Smooth muscle cell (in vitro differentiated cells): ENCODE measurements at regions not wholly inside any gene's neighbourhood (a gene's known extent, or its start where the extent isn't known, plus 50 kb on each side); places are given as distances from the start of the nearest gene placed in this dataset.

Experiments used
- DNase-seq: peaks from one replicate; lab custom pipeline; 2025; ENCODE audit not compliant: unreplicated experiment; lab: John Stamatoyannopoulos, UW
- H2AFZ ChIP-seq: fragments of 200-600 bp; sonication (generic); 2 replicates; pipeline ENCODE4 v1.6.0; 2016; ENCODE audit warnings: antibody characterized with exemption, low read depth, mild to moderate bottlenecking
- H3F3A ChIP-seq: fragments of 200-600 bp; sonication (generic); 2 replicates; pipeline ENCODE4 v1.6.0; 2017; ENCODE audit warnings: antibody characterized with exemption, low read depth
- H3K27ac ChIP-seq: fragments of 200-600 bp; sonication (generic); 2 replicates; pipeline ENCODE4 v1.5.1; 2016; ENCODE audit warnings: low read depth, mild to moderate bottlenecking
- H3K27me3 ChIP-seq: fragments of 200-600 bp; sonication (generic); 2 replicates; pipeline ENCODE4 v1.6.1; 2016; ENCODE audit warnings: low read depth, mild to moderate bottlenecking
- H3K36me3 ChIP-seq: fragments of 200-600 bp; sonication (generic); 2 replicates; pipeline ENCODE4 v1.5.1; 2016; ENCODE audit warnings: low read depth
- H3K4me1 ChIP-seq: fragments of 200-600 bp; sonication (generic); 2 replicates; pipeline ENCODE4 v1.5.1; 2016; ENCODE audit warnings: low read depth
- H3K4me2 ChIP-seq: fragments of 200-600 bp; sonication (generic); 2 replicates; pipeline ENCODE4 v1.6.0; 2016; ENCODE audit warnings: mild to moderate bottlenecking
- H3K4me3 ChIP-seq: fragments of 200-600 bp; sonication (generic); 2 replicates; pipeline ENCODE4 v1.5.1; 2016; ENCODE audit warnings: mild to moderate bottlenecking
- H3K79me2 ChIP-seq: fragments of 200-600 bp; sonication (generic); 2 replicates; pipeline ENCODE4 v1.6.0; 2016; ENCODE audit warnings: low read depth, mild to moderate bottlenecking
- H3K9ac ChIP-seq: fragments of 200-600 bp; sonication (generic); 2 replicates; pipeline ENCODE4 v1.6.0; 2016; ENCODE audit warnings: low read depth
- H3K9me3 ChIP-seq: fragments of 200-600 bp; sonication (generic); replicated peaks from 2 replicates; pipeline ENCODE4 v1.5.1; 2016; ENCODE audit warnings: low read depth
- H4K20me1 ChIP-seq: fragments of 200-600 bp; sonication (generic); 2 replicates; pipeline ENCODE4 v1.6.0; 2016; ENCODE audit warnings: low read depth
- CTCF ChIP-seq: fragments of 200-600 bp; sonication (generic); IDR thresholded peaks from 2 replicates; pipeline ENCODE4 v1.5.1; 2017; ENCODE audit warnings: borderline replicate concordance, mild to moderate bottlenecking, antibody characterized with exemption; ENCODE audit not compliant: insufficient read depth, poor library complexity, severe bottlenecking
- WGBS: methylation state at CpG from one replicate; pipeline ENCODE4 v1.1.7; 2016; ENCODE audit warnings: low lambda C conversion rate; 5-methylcytosine and 5-hydroxymethylcytosine counted together

DNA sequence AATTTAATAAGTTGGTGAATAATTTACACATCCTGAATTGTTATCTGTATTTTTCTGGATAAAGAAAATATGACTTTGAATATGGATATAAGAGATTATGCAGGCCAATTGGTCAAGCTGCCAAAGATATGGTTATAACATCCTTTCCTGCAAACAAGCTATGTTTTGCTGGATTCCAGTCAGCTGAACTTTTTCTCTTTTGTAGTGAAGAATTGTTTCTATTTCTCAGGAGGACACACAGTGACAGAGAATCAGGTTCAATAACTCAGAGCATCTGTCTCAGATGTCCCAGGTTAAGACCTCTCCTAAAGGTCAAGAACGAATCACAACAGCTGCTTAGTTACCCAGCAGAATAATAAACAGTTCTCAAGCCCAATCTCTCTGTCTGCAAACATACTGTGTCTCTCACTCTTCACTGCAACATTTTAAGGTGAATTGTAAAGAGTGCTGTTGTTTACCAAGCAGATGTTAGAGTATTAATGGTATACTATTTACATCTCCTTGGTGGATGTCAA, 189.5 kb upstream of the ANKRD50 start:
- Histone ChIP-seq H3K9ac (no peak overlapping the region), H3K4me1 (peaks cover 7% of the 10 kb centered on the region), H3K4me2 (no peak overlapping the region), H3K4me3 (no peak overlapping the region), H2AFZ (no peak overlapping the region), H4K20me1 (no peaks in the 10 kb centered on the region), H3K27me3 (no peaks in the 10 kb centered on the region), H3K36me3 (no peaks in the 10 kb centered on the region), H3F3A (no peaks in the 10 kb centered on the region), H3K9me3 (no peaks in the 10 kb centered on the region), H3K79me2 (no peaks in the 10 kb centered on the region), H3K27ac (no peak overlapping the region)
- no peak for DNase-seq
- 96% methylated on average over 1 of the region's 1 CpG for WGBS
- TF ChIP-seq CTCF = no peak

DNA sequence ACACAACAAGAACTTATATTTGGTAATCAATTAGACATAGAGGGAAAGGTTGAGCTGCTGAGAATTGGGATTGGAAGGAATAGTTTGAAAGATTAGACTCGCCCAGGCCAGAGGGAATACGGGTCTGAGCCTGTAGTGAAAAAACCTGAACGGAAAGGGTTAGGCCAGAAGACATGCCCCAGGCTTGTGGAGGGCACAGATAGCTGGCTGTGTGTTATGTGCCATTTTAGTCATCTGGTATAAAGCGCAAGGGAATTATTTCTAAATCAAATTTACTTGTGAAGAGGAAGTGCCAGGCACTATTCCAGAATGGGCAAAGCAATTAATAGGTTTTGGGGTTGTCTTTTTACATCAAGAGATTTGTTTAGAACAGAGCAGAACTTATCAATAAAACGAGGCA, 187.5 kb upstream of the ANKRD50 start:
- Histone ChIP-seq H3K9me3 (no peaks in the 10 kb centered on the region), H3F3A (no peaks in the 10 kb centered on the region), H4K20me1 (no peaks in the 10 kb centered on the region), H3K9ac (no peak overlapping the region), H2AFZ (no peak overlapping the region), H3K4me2 (no peak overlapping the region), H3K27me3 (no peaks in the 10 kb centered on the region), H3K27ac (no peak overlapping the region), H3K79me2 (no peaks in the 10 kb centered on the region), H3K4me1 (peaks cover 7% of the 10 kb centered on the region), H3K4me3 (no peak overlapping the region), H3K36me3 (no peaks in the 10 kb centered on the region)
- no peak for DNase-seq
- 92% methylated on average over 5 of the region's 5 CpGs for WGBS
- no peak for TF ChIP-seq CTCF

DNA sequence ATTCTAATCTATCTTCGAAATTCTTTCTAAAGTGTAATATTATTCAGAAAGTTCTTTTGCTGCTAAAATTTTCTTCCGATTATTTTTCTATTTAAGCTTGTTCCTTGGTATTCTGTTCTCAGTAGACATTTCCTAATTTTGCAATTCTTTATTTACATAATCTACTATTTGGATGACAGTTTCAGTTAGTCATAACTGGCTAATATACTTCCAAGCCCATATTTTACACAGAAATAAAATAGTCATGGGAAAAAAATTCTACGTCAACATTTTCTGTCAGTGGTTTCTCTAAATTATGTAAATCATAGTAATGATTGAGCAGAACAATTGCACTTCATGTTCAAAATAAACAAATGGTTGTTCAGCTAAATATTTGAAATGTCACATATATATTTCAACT, 178.0 kb upstream of the ANKRD50 start:
- H4K20me1 ChIP-seq = no peaks in the 10 kb centered on the region
- H3K9ac ChIP-seq = no peak overlapping the region
- no peak overlapping the region for H2AFZ ChIP-seq
- no peaks in the 10 kb centered on the region for H3K79me2 ChIP-seq
- no peak overlapping the region for H3K4me2 ChIP-seq
- DNase-seq = no peak
- TF ChIP-seq CTCF = no peak
- H3K4me3 ChIP-seq = no peak overlapping the region
- H3F3A ChIP-seq = no peaks in the 10 kb centered on the region
- no peaks in the 10 kb centered on the region for H3K9me3 ChIP-seq
- no peaks in the 10 kb centered on the region for H3K27me3 ChIP-seq
- no peaks in the 10 kb centered on the region for H3K4me1 ChIP-seq
- 89% methylated on average over 3 of the region's 3 CpGs for WGBS
- H3K36me3 ChIP-seq = no peaks in the 10 kb centered on the region
- no peak overlapping the region for H3K27ac ChIP-seq

DNA sequence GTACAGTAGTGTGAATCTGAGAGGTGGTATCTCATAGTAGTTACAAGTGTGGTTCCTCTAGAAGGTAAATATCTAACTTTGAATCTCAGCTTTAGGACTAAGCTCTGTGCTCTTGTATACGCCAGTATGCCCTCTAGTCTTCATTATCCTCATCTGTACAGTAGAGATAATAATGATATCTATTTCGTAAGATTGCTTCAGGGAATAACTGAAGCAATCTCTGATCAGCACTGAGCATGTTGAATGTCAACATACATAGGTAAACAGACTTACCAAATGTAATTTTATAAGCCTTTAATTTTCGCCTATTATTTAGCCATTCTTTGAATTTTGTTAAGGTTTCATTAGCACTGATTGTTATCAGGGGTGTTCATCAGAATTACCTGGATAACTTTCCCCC, 175.2 kb upstream of the ANKRD50 start:
- H3K4me3 ChIP-seq = no peak overlapping the region
- no peak overlapping the region for H3K4me2 ChIP-seq
- WGBS = 60% methylated on average over 3 of the region's 3 CpGs
- no peaks in the 10 kb centered on the region for H3K36me3 ChIP-seq
- TF ChIP-seq CTCF = no peak
- DNase-seq = no peak
- no peak overlapping the region for H2AFZ ChIP-seq
- no peak overlapping the region for H3K9ac ChIP-seq
- H3K4me1 ChIP-seq = no peaks in the 10 kb centered on the region
- H3K27me3 ChIP-seq = no peaks in the 10 kb centered on the region
- H3K9me3 ChIP-seq = no peaks in the 10 kb centered on the region
- H4K20me1 ChIP-seq = no peaks in the 10 kb centered on the region
- H3K27ac ChIP-seq = no peak overlapping the region
- no peaks in the 10 kb centered on the region for H3F3A ChIP-seq
- H3K79me2 ChIP-seq = no peaks in the 10 kb centered on the region
